Small intestine (tissue), 7 donors: ENCODE measurements at regions not wholly inside any gene's neighbourhood (a gene's known extent, or its start where the extent isn't known, plus 50 kb on each side); places are given as distances from the start of the nearest gene placed in this dataset.

Experiments
- DNase-seq, 2 donors: peaks; one replicate each; pipeline versions ENCODE4 v3.0.0 to v3.0.0-alpha.2; 2013
- FAIRE-seq: peaks from 2 replicates; lab custom pipeline; 2012; peaks lifted over from hg19 to GRCh38; lab: Jason Lieb, UNC
- H3K27ac ChIP-seq, 3 donors: one replicate each; pipeline ENCODE4 v1.5.1; 2013; ENCODE audit warnings: low read length in 2 of 3, mild to moderate bottlenecking in 2 of 3, control low read depth in 1 of 3, inconsistent platforms in 1 of 3, low read depth in 1 of 3, moderate library complexity in 1 of 3
- H3K27me3 ChIP-seq, 3 donors: one replicate each; pipeline ENCODE4 v1.6.1; 2013; ENCODE audit warnings: low read length in 3 of 3, inconsistent platforms in 1 of 3; ENCODE audit not compliant: control insufficient read depth in 3 of 3, insufficient read depth in 3 of 3
- H3K36me3 ChIP-seq, 3 donors: one replicate each; pipeline ENCODE4 v1.6.1; 2013; ENCODE audit warnings: low read length in 3 of 3, inconsistent platforms in 1 of 3, low read depth in 1 of 3, mild to moderate bottlenecking in 1 of 3, moderate library complexity in 1 of 3; ENCODE audit not compliant: control insufficient read depth in 3 of 3, insufficient read depth in 2 of 3
- H3K4me1 ChIP-seq, 3 donors: one replicate each; pipeline ENCODE4 v1.6.1; 2013; ENCODE audit warnings: low read length in 2 of 3, inconsistent platforms in 1 of 3, low read depth in 1 of 3, mild to moderate bottlenecking in 1 of 3, moderate library complexity in 1 of 3; ENCODE audit not compliant: control insufficient read depth in 3 of 3, insufficient read depth in 2 of 3
- H3K4me3 ChIP-seq, 3 donors: one replicate each; pipeline ENCODE4 v1.5.1; 2013; ENCODE audit warnings: low read length in 3 of 3, control low read depth in 1 of 3, inconsistent platforms in 1 of 3, low read depth in 1 of 3, mild to moderate bottlenecking in 1 of 3, moderate library complexity in 1 of 3
- H3K9me3 ChIP-seq, 2 donors: one replicate each; pipeline ENCODE4 v1.6.1; 2013; ENCODE audit warnings: low read depth in 1 of 2, low read length in 1 of 2; ENCODE audit not compliant: control insufficient read depth in 2 of 2, insufficient read depth in 1 of 2
- WGBS, 3 donors: extraction: QIAGEN DNeasy Blood & Tissue Kit; methylation state at CpG; one replicate each; pipeline ENCODE4 v1.1.7; 2013; 5-methylcytosine and 5-hydroxymethylcytosine counted together
- donor health status: healthy with polysubstance abuse.
- donor health status: control.
- donor health status: control.
- donor health status: Bipolar disorder and iron deficiency.
- donor health status: healthy.

DNA sequence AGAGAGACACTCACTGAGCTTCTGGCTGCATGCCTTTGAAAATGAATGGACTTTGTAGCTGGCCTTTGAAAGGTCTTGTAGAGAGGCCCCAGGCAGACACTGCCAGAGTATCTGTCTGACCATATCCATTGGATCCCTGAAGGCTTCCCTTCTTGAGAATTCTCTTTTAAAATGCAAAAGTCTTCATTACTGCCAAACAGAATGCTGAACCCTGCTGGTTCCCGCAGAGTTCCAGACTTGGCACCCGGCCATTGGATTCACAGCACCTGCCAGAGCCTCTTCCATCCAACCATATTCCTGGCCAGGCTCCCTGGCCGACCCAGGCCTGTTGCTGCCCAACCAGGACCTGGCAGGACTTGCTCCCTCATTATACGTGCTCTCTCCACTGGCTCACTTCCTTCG is 182.5 kb downstream of the GXYLT1 start:
- no peak overlapping the region for H3K27ac ChIP-seq
- H3K4me1 ChIP-seq: no peaks in the 10 kb centered on the region
- no peaks in the 10 kb centered on the region for H3K9me3 ChIP-seq
- H3K27me3 ChIP-seq: no peaks in the 10 kb centered on the region
- FAIRE-seq (no peak), DNase-seq (no peak)
- no peaks in the 10 kb centered on the region for H3K36me3 ChIP-seq
- WGBS, 3 donors: 75 to 81% (median 81%) methylated on average over 5 of the region's 5 CpGs
- H3K4me3 ChIP-seq: no peak overlapping the region

DNA sequence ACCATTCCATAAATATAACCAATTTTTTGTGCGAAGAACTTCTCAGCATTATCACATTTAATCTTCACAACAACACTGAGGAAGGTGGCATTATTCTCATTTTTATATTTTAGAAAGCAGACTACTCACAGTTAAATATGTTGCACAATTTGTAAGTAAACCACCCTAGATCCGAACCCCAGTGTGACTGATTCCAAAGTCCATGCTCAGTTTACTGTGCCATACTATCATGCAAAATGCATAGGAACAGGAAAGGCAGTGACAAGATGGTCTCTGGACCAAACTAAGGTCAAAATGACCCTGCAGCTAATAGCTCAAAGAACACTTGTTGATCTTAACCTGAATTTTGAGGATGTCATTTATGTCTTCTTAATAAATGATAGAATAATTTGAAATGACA is 185.4 kb downstream of the GXYLT1 start:
- FAIRE-seq (no peak), DNase-seq (peak in 1 of 2 donors; percentile 36)
- Histone ChIP-seq H3K9me3 (no peaks in the 10 kb centered on the region), H3K27ac (no peak overlapping the region), H3K27me3 (no peaks in the 10 kb centered on the region), H3K4me1 (no peaks in the 10 kb centered on the region), H3K4me3 (no peak overlapping the region), H3K36me3 (no peaks in the 10 kb centered on the region)
- WGBS, 3 donors: 55 to 75% (median 62%) methylated on average over 2 of the region's 2 CpGs

DNA sequence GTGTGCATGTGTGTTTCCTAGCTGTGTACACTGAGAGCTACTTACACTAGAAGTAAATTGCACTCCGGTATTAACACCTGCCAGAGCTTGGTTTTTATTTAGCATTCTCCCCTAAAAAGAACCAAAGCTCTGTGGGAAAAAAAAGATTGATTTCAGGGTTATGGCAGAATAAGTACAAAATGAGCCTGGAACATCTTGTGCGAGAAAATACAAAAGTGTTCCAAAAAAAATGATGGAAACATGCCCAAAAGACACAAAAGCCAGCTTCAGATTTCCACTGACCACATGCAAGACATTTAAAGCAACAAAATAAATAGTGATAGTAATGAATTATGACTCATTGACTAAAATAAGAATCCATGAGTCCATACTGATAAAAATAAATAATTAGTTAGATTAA is 188.3 kb downstream of the GXYLT1 start:
- H3K4me3 ChIP-seq: no peak overlapping the region
- H3K27me3 ChIP-seq: no peaks in the 10 kb centered on the region
- H3K4me1 ChIP-seq: no peaks in the 10 kb centered on the region
- no peak overlapping the region for H3K27ac ChIP-seq
- 68 to 79% (median 69%) methylated on average over 2 of the region's 2 CpGs for WGBS, 3 donors
- H3K9me3 ChIP-seq: no peaks in the 10 kb centered on the region
- FAIRE-seq: no peak
- no peak for DNase-seq
- H3K36me3 ChIP-seq: no peaks in the 10 kb centered on the region

DNA sequence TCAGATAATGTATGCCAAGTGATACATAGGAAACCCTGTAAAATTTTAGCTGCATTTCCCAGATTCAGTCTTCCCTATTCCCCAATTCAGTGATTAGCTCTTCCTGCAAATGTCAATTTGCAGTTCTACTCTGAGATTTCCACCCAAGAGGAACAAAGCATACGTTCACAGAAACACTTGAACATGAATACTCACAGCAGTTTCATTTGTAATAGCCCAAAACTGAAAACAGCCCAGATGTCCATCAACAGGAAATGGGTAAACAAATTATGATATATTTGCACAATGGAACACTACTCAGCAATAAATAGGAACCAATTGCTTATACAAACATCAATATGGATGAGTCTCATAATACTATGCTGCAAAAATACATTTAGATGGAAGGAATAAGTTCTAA is 194.2 kb downstream of the GXYLT1 start:
- no peak overlapping the region for H3K27ac ChIP-seq
- H3K27me3 ChIP-seq: no peaks in the 10 kb centered on the region
- H3K4me3 ChIP-seq: no peak overlapping the region
- no peaks in the 10 kb centered on the region for H3K36me3 ChIP-seq
- H3K4me1 ChIP-seq: no peaks in the 10 kb centered on the region
- peaks cover 0 to 12% of the 10 kb centered on the region in 2 donors for H3K9me3 ChIP-seq
- WGBS, 3 donors: 24 to 52% (median 47%) methylated on average over 1 of the region's 1 CpG
- DNase-seq: no peak
- FAIRE-seq: no peak

DNA sequence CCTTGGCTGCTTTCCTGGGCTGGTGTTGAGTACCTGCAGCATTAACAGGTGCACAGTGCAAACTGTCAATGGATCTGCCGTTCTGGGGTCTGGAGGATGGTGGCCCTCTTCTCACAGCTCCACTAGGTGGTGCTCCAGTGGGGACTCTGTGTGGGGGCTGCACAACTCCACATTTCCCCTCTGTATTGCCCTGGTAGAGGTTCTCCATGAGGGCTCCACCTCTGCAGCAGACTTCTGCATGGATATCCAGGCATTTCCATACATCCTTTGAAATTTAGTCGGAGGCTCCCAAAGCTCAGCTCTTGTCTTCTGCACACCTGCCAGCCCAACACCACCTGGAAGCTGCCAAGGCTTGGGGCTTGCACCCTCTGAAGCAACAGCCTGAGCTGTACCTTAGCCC is 198.6 kb downstream of the GXYLT1 start:
- Histone ChIP-seq H3K9me3 (peaks cover 0 to 18% of the 10 kb centered on the region in 2 donors), H3K27me3 (peaks cover 0 to 3% (median 0%) of the 10 kb centered on the region in 3 donors), H3K36me3 (no peaks in the 10 kb centered on the region), H3K4me3 (no peak overlapping the region), H3K27ac (no peak overlapping the region), H3K4me1 (no peaks in the 10 kb centered on the region)
- no peak for DNase-seq
- FAIRE-seq: no peak
- WGBS, 3 donors: 86 to 97% (median 96%) methylated on average over 2 of the region's 2 CpGs

DNA sequence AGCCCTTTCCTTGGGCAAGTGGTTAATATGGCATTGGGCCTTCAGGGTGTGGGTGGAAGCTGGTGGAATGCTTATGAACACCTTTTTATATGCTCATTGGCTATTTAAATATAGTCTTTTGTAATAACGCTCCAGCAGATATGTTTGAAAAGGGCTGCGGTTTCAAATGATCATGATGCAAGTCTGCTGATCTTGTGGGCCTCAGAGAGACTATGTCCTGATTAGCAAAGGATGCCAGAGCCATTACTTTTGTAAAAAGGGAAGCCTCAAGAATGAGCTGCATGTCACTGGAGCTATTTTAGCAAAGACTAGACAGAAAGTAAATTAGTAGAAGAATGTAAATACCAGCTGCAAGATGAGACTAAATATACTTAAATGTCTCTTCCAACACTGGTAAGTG is 200.5 kb downstream of the GXYLT1 start:
- no peak overlapping the region for H3K27ac ChIP-seq
- H3K4me3 ChIP-seq: no peak overlapping the region
- peaks cover 0 to 18% of the 10 kb centered on the region in 2 donors for H3K9me3 ChIP-seq
- H3K36me3 ChIP-seq: no peaks in the 10 kb centered on the region
- H3K27me3 ChIP-seq: peaks cover 0 to 3% (median 0%) of the 10 kb centered on the region in 3 donors
- WGBS, 3 donors: 75 to 93% (median 83%) methylated on average over 2 of the region's 2 CpGs
- FAIRE-seq (no peak), DNase-seq (no peak)
- H3K4me1 ChIP-seq: no peaks in the 10 kb centered on the region

DNA sequence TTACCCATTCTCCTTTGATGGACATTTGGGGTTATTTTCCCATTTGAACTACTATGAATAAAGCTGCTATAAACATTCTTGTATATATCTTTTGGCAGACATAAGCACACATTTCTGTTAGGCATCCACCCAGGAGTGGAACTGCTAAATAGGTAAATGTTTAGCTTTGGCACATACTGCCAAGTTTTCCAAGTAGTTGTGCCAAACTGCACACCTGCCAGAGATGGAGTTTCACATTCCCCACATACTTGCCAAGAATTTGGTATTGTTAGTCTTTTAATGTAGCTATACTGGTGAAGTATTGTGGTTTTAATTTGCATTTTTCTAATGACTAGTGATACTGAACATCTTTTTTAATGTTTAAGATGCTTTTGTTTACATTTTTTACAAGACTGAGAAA is 201.0 kb downstream of the GXYLT1 start:
- DNase-seq (no peak), FAIRE-seq (no peak)
- Histone ChIP-seq H3K9me3 (peaks cover 0 to 18% of the 10 kb centered on the region in 2 donors), H3K36me3 (no peaks in the 10 kb centered on the region), H3K4me3 (no peak overlapping the region), H3K4me1 (no peaks in the 10 kb centered on the region), H3K27ac (no peak overlapping the region), H3K27me3 (peaks cover 0 to 3% (median 0%) of the 10 kb centered on the region in 3 donors)

DNA sequence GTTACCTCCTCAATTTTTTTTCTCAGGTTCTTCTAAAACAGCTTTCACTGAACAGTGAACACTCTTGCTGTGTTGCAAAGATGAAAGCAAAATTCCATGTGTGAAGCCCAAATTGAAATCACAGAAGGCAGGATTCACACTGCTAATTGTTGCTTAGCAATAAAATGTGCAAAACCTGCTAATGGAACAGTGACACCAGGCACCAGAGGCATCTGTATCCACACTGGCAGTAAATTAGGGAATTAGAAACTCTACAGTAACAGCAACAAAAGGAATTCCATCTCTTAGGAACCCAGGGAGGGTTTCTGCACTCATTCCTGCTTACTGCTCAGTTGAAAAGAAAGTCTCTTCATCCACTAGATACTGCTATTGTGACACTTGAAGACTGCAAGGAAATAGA is 202.3 kb downstream of the GXYLT1 start:
- no peak overlapping the region for H3K4me3 ChIP-seq
- DNase-seq: no peak
- no peaks in the 10 kb centered on the region for H3K36me3 ChIP-seq
- H3K27me3 ChIP-seq: peaks cover 0 to 3% (median 0%) of the 10 kb centered on the region in 3 donors
- no peak overlapping the region for H3K27ac ChIP-seq
- no peak for FAIRE-seq
- H3K4me1 ChIP-seq: no peaks in the 10 kb centered on the region
- peaks cover 0 to 18% of the 10 kb centered on the region in 2 donors for H3K9me3 ChIP-seq

DNA sequence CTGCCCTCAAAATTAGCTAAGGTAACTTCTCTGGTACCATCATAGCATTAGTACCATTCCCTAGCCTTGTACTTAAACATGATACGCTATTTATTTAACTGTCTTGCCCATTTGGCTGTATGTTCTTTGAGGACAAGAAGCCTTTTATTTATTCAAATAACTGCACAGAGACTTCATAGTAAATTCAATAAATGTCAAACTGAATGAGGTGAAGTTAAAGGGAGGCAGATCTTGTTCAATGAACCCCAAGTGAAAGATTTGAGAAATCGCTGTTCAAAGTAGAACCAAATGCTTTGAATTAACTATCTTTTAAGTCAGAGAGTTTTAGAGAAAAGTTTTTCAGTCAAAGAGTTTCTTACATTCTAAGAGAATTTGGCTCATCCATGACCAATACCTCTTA is 203.6 kb downstream of the GXYLT1 start:
- H3K9me3 ChIP-seq: peaks cover 0 to 13% of the 10 kb centered on the region in 2 donors
- H3K27me3 ChIP-seq: peaks cover 0 to 6% (median 0%) of the 10 kb centered on the region in 3 donors
- no peaks in the 10 kb centered on the region for H3K36me3 ChIP-seq
- no peak overlapping the region for H3K27ac ChIP-seq
- 96 to 98% (median 96%) methylated on average over 2 of the region's 2 CpGs for WGBS, 3 donors
- DNase-seq (no peak), FAIRE-seq (no peak)
- no peaks in the 10 kb centered on the region for H3K4me1 ChIP-seq
- no peak overlapping the region for H3K4me3 ChIP-seq
